ENCODE measurements at regions not wholly inside any gene's neighbourhood (a gene's known extent, or its start where the extent isn't known, plus 50 kb on each side); places are given as distances from the start of the nearest gene placed in this dataset.

DNA sequence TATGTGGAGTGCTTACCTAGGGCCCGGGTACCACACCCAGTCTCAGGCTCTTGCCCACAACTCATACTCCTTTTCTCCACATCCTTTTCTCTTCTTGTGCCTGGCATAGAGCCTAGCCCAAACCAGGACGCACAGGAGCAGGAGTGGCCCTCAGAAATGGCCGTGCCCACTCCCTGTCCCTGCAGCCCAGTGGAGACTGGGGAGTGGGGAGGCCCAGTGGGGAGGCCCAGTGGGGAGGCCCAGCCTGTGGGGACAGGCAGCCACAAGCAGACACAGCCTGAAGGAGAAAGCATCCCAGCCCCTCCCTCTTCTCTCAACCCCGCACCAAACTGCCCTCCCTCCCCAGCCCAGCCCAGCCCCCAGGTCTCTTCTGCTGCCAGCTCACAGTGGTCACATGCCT, 196.8 kb downstream of the KIF26A start:
- TF ChIP-seq, protein P1, sequence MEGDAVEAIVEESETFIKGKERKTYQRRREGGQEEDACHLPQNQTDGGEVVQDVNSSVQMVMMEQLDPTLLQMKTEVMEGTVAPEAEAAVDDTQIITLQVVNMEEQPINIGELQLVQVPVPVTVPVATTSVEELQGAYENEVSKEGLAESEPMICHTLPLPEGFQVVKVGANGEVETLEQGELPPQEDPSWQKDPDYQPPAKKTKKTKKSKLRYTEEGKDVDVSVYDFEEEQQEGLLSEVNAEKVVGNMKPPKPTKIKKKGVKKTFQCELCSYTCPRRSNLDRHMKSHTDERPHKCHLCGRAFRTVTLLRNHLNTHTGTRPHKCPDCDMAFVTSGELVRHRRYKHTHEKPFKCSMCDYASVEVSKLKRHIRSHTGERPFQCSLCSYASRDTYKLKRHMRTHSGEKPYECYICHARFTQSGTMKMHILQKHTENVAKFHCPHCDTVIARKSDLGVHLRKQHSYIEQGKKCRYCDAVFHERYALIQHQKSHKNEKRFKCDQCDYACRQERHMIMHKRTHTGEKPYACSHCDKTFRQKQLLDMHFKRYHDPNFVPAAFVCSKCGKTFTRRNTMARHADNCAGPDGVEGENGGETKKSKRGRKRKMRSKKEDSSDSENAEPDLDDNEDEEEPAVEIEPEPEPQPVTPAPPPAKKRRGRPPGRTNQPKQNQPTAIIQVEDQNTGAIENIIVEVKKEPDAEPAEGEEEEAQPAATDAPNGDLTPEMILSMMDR (optimal IDR thresholded peaks at IDR 0.05 in 1 of 3, IDR thresholded peaks at IDR 0.05 in 1 of 3, conservative IDR thresholded peaks at IDR 0.05 in 1 of 3; ENCODE audit: extremely low read depth in 1 of 3, insufficient read depth in 2 of 3, low read length in 3 of 3) = no peak
- TF ChIP-seq EZH2 (IDR thresholded peaks at IDR 0.05; ENCODE audit: low read length) = no peak
